ENCODE measurements at regions not wholly inside any gene's neighbourhood (a gene's known extent, or its start where the extent isn't known, plus 50 kb on each side); places are given as distances from the start of the nearest gene placed in this dataset.

DNA sequence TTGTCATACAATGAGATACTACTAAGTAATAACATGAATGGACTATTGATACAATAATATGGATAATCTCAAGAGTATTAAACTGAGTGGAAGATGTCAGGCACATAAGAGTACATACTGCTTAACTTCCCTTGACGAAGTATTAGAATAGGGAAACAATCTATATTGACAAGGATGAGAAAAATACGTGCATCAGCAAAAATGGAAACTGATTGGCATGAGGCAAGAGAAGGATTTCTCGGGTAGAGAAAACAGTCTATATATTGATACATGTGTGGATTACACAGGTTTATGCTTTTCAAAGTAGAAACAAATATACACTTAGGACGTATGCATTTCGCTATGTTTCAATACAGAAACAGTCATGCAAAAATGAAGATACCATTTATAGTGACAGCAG, 57.4 kb downstream of the PRR20E start:
- DNase-seq (ENCODE audit: low read depth): no peak
- no peak overlapping the region for H3K4me3 ChIP-seq (ENCODE audit: low read depth, low read length)
- TF ChIP-seq, protein P1, sequence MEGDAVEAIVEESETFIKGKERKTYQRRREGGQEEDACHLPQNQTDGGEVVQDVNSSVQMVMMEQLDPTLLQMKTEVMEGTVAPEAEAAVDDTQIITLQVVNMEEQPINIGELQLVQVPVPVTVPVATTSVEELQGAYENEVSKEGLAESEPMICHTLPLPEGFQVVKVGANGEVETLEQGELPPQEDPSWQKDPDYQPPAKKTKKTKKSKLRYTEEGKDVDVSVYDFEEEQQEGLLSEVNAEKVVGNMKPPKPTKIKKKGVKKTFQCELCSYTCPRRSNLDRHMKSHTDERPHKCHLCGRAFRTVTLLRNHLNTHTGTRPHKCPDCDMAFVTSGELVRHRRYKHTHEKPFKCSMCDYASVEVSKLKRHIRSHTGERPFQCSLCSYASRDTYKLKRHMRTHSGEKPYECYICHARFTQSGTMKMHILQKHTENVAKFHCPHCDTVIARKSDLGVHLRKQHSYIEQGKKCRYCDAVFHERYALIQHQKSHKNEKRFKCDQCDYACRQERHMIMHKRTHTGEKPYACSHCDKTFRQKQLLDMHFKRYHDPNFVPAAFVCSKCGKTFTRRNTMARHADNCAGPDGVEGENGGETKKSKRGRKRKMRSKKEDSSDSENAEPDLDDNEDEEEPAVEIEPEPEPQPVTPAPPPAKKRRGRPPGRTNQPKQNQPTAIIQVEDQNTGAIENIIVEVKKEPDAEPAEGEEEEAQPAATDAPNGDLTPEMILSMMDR (IDR thresholded peaks at IDR 0.05; ENCODE audit: control insufficient read depth, extremely low read depth, insufficient read depth): no peak

DNA sequence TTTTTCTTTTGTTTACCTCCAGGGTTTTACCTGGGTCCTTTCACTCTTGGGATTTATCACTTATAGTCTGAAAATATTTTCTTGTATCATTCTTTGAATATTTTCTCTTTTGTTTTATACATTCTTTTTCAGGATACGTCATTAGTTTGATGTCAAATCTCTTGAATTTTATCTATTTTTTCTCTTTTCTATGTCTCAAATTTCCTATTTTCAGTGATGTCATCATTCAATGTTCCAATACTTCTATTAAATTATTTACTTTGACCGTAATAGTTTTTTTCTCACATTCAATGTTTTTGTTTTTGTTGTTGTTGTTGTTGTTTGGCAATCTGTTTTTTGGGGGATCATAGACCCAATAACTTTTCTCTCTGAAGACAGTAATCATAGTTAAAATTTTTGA, 83.5 kb downstream of the PRR20E start:
- no peak overlapping the region for H3K4me3 ChIP-seq (ENCODE audit: low read depth, low read length)
- DNase-seq (ENCODE audit: low read depth): no peak
- TF ChIP-seq, protein P1 (IDR thresholded peaks at IDR 0.05; ENCODE audit: control insufficient read depth, extremely low read depth, insufficient read depth): no peak

DNA sequence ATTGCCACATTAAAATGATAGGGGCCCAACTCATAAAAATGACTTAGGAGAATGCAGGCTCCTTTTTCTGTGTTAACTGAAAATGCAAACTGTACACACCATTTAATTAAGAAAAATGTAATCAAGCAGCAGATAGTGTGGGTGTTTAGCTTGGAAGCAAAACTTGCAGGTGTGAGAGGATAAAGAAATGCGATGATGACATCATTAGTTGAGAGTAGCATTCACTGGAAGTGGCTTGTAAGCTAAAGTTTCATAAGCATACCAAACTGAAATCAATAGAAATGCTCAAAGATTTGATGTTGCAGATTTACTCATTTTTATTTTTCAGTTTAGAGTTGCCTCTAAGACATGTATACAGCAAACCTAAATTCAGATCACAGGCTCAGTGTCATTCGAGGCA, 86.6 kb downstream of the PRR20E start:
- TF ChIP-seq, protein P1 (IDR thresholded peaks at IDR 0.05; ENCODE audit: control insufficient read depth, extremely low read depth, insufficient read depth): no peak
- DNase-seq (ENCODE audit: low read depth): no peak
- H3K4me3 ChIP-seq (ENCODE audit: low read depth, low read length): no peak overlapping the region

- TF ChIP-seq, protein P1 (IDR thresholded peaks at IDR 0.05; ENCODE audit: control insufficient read depth, extremely low read depth, insufficient read depth): no peak
- no peak for DNase-seq (ENCODE audit: low read depth)
Observed at GRCh38 chr13:57264965-57265364, 98.0 kb downstream of the PRR20E start.

GRCh38 chr13:57270493-57270892, 103.5 kb downstream of the PRR20E start:
- H3K4me3 ChIP-seq (ENCODE audit: low read depth, low read length): no peak overlapping the region
- no peak for DNase-seq (ENCODE audit: low read depth)
- TF ChIP-seq, protein P1 (IDR thresholded peaks at IDR 0.05; ENCODE audit: control insufficient read depth, extremely low read depth, insufficient read depth): no peak

More at GRCh38 chr13:57264965-57265364, 98.0 kb downstream of the PRR20E start:
- no peak overlapping the region for H3K4me3 ChIP-seq (ENCODE audit: low read depth, low read length)

DNA sequence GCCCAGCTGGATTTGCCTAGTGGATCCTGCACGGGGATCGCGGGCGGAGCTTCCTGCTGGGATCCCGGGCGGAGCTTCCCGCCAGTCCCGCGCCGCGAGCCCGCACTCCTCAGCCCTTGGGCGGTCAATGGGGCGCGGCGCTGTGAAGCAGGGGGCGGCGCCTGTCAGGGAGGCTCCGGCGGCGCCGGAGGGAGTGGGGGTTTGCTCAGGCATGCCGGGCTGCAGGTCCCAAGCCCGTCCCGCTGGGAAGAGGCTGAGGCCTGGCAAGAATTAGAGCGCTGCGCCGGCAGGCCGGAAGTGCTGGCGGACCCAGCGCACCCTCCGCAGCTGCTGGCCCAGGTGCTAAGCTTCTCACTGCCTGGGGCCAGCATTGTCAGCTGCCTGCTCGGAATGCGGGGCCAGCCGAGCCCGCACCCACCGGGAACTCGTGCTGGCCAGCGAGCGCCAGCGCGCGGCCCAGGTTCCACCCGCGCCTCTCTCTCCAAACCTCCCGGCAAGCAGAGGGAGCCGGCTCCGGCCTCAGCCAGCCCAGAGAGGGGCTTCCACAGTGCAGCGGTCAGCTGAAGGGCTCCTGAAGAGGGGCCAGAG, 119.6 kb downstream of the PRR20E start:
- TF ChIP-seq, protein P1 (IDR thresholded peaks at IDR 0.05; ENCODE audit: control insufficient read depth, extremely low read depth, insufficient read depth): no peak
- no peak for DNase-seq (ENCODE audit: low read depth)
- no peak overlapping the region for H3K4me3 ChIP-seq (ENCODE audit: low read depth, low read length)

DNA sequence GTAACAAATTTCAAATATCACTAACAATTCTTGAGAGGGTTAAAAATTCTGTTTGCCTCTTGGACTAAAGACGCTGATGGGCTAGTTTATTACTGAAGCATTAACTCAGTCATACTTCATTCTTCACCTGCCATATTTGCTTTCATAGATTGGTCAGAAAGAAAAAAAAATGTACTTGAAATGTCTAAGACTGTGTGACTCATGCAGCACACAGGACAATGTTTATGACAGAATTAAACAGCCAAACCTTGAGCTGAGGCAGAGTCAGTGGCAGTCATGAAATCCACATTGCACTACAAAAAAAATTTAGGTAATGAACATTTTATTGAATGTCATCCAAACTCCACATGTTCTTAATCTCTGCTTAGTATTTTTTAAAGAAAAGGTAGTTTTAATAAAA, 135.6 kb downstream of the PRR20E start:
- DNase-seq (ENCODE audit: low read depth): no peak
- H3K4me3 ChIP-seq (ENCODE audit: low read depth, low read length): no peak overlapping the region
- TF ChIP-seq, protein P1 (IDR thresholded peaks at IDR 0.05; ENCODE audit: control insufficient read depth, extremely low read depth, insufficient read depth): no peak

All from LNCaP clone FGC (cell line).